ENCODE measurements at regions not wholly inside any gene's neighbourhood (a gene's known extent, or its start where the extent isn't known, plus 50 kb on each side); places are given as distances from the start of the nearest gene placed in this dataset.

DNA sequence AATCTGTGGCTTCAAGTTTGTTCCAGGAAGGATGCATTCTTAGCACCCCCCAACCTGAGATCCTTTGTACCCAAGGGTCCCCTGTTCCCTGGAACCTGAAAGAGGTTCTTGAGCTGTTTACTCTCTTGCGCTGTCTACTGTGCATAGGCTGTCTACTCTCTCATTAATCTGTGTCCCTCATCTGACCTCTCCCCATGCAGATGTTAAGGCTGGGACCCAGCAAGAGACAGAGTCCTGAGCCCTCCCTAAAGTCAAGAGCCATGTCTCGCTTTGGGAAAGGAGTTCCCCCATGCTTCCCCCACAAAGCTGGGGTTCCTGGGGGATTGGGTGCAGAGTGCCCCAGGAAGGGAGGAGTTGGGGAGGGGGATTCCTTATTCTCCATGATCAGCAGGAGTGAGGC is 312.9 kb downstream of the CYP26B1 start:
- 91 to 92% methylated on average over 2 of the region's 2 CpGs for WGBS, 2 donors
- intact Hi-C loops (cut with DNase I) = no loop called here

DNA sequence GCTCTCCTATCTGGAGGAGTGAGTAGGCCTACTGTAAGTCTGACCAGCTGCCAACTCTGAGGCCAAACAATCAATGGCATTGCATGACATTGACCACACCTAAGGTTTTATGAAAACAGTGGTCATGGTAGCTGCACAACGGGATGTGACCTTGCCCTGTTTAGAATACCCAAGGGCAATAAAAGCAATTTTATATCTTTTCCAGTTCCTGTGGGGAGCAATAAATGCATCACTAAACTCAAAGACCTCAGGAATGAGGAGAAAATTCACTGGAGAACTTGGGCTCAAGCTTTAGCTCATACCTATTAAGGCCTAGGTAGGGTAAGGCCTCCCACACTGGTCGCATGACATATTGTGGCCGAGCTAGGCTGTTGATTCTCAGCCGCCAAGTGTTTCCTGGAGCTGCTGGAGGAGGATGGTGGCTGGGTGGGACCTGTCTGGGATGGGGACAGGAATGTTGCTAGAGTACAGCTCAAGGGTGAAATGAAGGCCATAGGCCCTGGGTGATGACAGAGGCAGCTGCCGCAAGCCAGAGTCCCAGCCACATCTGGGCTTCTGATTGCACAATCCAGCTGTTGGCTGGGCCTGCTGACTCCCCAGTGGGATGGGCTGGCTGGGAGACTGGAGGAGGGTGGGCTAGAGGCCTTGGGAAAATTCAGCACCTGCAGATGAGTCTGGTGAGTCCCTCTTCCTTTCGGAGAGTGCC is 313.7 kb downstream of the CYP26B1 start:
- peaks cover 5 to 42% (median 19%) of the 10 kb centered on the region in 9 donors for H3K4me1 ChIP-seq
- H3K4me3 ChIP-seq = no peak overlapping the region
- H3K27me3 ChIP-seq = no peaks in the 10 kb centered on the region
- intact Hi-C loops (cut with DNase I) = no loop called here
- peak overlapping the region in 1 of 10 donors; percentile 30 for H3K27ac ChIP-seq
- peaks cover 0 to 9% (median 0%) of the 10 kb centered on the region in 11 donors for H3K9me3 ChIP-seq
- ATAC-seq = peak; percentile 80 to 93 (median 90)
- TF ChIP-seq, protein P1, sequence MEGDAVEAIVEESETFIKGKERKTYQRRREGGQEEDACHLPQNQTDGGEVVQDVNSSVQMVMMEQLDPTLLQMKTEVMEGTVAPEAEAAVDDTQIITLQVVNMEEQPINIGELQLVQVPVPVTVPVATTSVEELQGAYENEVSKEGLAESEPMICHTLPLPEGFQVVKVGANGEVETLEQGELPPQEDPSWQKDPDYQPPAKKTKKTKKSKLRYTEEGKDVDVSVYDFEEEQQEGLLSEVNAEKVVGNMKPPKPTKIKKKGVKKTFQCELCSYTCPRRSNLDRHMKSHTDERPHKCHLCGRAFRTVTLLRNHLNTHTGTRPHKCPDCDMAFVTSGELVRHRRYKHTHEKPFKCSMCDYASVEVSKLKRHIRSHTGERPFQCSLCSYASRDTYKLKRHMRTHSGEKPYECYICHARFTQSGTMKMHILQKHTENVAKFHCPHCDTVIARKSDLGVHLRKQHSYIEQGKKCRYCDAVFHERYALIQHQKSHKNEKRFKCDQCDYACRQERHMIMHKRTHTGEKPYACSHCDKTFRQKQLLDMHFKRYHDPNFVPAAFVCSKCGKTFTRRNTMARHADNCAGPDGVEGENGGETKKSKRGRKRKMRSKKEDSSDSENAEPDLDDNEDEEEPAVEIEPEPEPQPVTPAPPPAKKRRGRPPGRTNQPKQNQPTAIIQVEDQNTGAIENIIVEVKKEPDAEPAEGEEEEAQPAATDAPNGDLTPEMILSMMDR (IDR thresholded peaks at IDR 0.05) = no peak
- WGBS, 2 donors = 58 to 60% methylated on average over 6 of the region's 6 CpGs
- no peaks in the 10 kb centered on the region for H3K36me3 ChIP-seq
- peak; percentile 61 to 69 for DNase-seq

More for the DNA sequence above, 312.9 kb downstream of the CYP26B1 start:
- Histone ChIP-seq H3K27me3 (no peaks in the 10 kb centered on the region), H3K9me3 (peaks cover 0 to 9% (median 0%) of the 10 kb centered on the region in 11 donors), H3K4me1 (peaks cover 4 to 36% (median 14%) of the 10 kb centered on the region in 9 donors), H3K27ac (no peak overlapping the region), H3K4me3 (no peak overlapping the region), H3K36me3 (no peaks in the 10 kb centered on the region)
- TF ChIP-seq, protein P1 (IDR thresholded peaks at IDR 0.05) = no peak
- DNase-seq = no peak
- no peak for ATAC-seq

DNA sequence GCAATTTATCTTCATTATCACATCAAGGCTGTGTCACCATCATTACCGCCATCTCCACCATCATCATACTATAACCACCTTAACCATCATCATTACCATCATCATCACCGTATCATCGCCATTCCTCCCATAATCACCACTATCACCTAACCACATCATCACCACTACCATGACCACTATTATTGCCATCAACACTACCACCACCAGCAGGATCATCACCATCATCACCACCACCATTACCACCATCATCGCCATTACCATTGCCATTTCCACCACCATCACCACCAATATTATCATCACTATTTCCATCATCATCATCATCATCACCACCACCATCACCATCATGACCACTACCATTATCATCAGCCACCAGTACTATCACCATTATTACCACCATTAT is 314.4 kb downstream of the CYP26B1 start:
- intact Hi-C loops (cut with DNase I) = no loop called here
- no peak for ATAC-seq
- DNase-seq = no peak
- H3K27ac ChIP-seq = no peak overlapping the region
- H3K4me3 ChIP-seq = no peak overlapping the region
- 85 to 99% methylated on average over 4 of the region's 4 CpGs for WGBS, 2 donors
- H3K36me3 ChIP-seq = no peaks in the 10 kb centered on the region
- H3K9me3 ChIP-seq = peaks cover 0 to 9% (median 0%) of the 10 kb centered on the region in 11 donors
- peaks cover 5 to 42% (median 19%) of the 10 kb centered on the region in 9 donors for H3K4me1 ChIP-seq
- no peaks in the 10 kb centered on the region for H3K27me3 ChIP-seq
- TF ChIP-seq, protein P1 (IDR thresholded peaks at IDR 0.05) = no peak

DNA sequence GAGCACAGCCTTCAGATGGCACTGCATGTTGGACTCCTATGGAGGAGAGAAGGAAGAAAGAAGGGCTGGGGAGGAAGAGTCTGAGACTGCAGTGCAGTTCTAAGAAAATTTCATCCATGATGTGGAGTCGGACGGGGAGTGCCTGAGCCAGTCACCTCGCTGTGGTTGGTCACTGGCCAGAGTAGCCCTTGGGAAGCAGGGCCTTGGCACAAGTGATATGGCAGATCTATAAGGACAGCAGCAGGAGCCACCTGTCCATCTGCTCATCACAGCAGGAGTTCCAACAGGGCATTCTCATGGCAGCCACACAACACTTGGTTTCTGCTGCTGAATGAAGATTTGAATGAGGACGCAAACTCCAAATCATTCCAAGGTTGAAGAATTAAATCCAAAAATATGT is 314.8 kb downstream of the CYP26B1 start:
- DNase-seq = no peak
- no peak overlapping the region for H3K27ac ChIP-seq
- TF ChIP-seq, protein P1 (IDR thresholded peaks at IDR 0.05) = no peak
- H3K36me3 ChIP-seq = no peaks in the 10 kb centered on the region
- WGBS, 2 donors = 97% methylated on average over 4 of the region's 4 CpGs
- no peak for ATAC-seq
- intact Hi-C loops (cut with DNase I) = no loop called here
- peaks cover 5 to 42% (median 19%) of the 10 kb centered on the region in 9 donors for H3K4me1 ChIP-seq
- H3K9me3 ChIP-seq = peaks cover 0 to 9% (median 0%) of the 10 kb centered on the region in 11 donors
- no peak overlapping the region for H3K4me3 ChIP-seq
- H3K27me3 ChIP-seq = no peaks in the 10 kb centered on the region
